Nephron (organoid): ENCODE measurements at regions not wholly inside any gene's neighbourhood (a gene's known extent, or its start where the extent isn't known, plus 50 kb on each side); places are given as distances from the start of the nearest gene placed in this dataset.
A peak's percentile ranks its signal among the peaks of the same experiment; 100 is the strongest.

Experiments used
- H3K27ac Mint-ChIP-seq, 3 experiments: 2 replicates each; pipeline ENCODE4 v1.8.0; 2020; ENCODE audit warnings: mixed read lengths in 3 of 3, mild to moderate bottlenecking in 2 of 3, moderate library complexity in 1 of 3
- H3K27me3 Mint-ChIP-seq: 2 replicates; pipeline ENCODE4 v1.8.0; 2021; ENCODE audit warnings: low read depth, mild to moderate bottlenecking, moderate library complexity, mixed read lengths
- H3K36me3 Mint-ChIP-seq: 2 replicates; pipeline ENCODE4 v1.8.0; 2020; ENCODE audit warnings: low read depth, mixed read lengths
- H3K4me1 Mint-ChIP-seq: 2 replicates; pipeline ENCODE4 v1.8.0; 2020; ENCODE audit warnings: mixed read lengths
- H3K4me3 Mint-ChIP-seq, 3 experiments: 2 replicates each; pipeline ENCODE4 v1.8.0; 2020; ENCODE audit warnings: mild to moderate bottlenecking in 3 of 3, mixed read lengths in 3 of 3, moderate library complexity in 2 of 3
- H3K9me3 Mint-ChIP-seq: 2 replicates; pipeline ENCODE4 v1.8.0; 2020; ENCODE audit warnings: mixed read lengths
- TF ChIP-seq, protein P1 (sequence below), 3 experiments: fragments of 200-600 bp; sonication (generic); IDR thresholded peaks; one replicate each; pipeline ENCODE4 v1.5.0; 2021; ENCODE audit warnings: antibody characterized with exemption in 3 of 3; ENCODE audit not compliant: unreplicated experiment in 3 of 3

DNA sequence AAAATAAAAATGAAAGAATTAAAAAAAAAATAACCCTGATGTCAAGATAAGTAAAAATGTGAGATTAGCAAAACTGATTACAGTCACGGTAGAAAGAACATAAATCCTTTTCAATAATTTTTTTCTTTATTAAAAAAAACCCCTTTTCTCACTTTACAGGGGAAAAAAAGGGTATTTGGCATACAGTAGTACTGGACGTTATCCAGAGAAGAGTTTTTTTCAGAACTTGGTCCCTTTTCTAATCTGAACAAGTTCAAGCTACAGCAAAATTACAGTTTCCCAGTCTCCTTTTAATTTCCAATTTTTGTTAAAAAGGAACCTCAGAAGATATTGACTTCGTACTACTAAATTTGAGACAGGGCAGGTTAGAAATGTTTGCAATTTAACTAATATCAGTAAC is 134.7 kb upstream of the DCN start:
- Mint-ChIP-seq H3K4me1 (peaks cover 23% of the 10 kb centered on the region), H3K36me3 (no peaks in the 10 kb centered on the region), H3K27me3 (no peaks in the 10 kb centered on the region), H3K27ac (peak overlapping the region in 2 of 3 experiments; percentile 61 to 87), H3K4me3 (no peak overlapping the region), H3K9me3 (peaks cover 14% of the 10 kb centered on the region)
- TF ChIP-seq, protein P1, sequence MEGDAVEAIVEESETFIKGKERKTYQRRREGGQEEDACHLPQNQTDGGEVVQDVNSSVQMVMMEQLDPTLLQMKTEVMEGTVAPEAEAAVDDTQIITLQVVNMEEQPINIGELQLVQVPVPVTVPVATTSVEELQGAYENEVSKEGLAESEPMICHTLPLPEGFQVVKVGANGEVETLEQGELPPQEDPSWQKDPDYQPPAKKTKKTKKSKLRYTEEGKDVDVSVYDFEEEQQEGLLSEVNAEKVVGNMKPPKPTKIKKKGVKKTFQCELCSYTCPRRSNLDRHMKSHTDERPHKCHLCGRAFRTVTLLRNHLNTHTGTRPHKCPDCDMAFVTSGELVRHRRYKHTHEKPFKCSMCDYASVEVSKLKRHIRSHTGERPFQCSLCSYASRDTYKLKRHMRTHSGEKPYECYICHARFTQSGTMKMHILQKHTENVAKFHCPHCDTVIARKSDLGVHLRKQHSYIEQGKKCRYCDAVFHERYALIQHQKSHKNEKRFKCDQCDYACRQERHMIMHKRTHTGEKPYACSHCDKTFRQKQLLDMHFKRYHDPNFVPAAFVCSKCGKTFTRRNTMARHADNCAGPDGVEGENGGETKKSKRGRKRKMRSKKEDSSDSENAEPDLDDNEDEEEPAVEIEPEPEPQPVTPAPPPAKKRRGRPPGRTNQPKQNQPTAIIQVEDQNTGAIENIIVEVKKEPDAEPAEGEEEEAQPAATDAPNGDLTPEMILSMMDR (IDR thresholded peaks at IDR 0.05; ENCODE audit: unreplicated experiment in 3 of 3) = no peak

DNA sequence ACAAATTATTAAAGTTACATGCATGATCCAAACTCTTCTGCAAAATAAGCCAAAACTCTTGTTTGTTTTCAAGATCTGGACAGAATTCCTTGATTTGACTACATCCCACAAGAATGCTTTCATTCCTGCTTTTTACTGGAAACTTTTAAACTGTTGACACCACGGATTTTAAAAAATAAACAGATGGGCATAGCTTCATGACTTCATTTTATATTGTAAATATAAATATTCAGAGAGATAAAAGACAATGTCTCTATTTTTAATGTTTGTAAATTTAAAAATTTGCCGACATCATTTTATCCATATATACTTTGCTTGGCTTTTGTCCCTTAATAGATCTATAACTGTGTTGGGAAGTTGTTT is 134.3 kb upstream of the DCN start:
- H3K27ac Mint-ChIP-seq = peak overlapping the region; percentile 70 to 87 (median 72)
- peaks cover 25% of the 10 kb centered on the region for H3K4me1 Mint-ChIP-seq
- TF ChIP-seq, protein P1 (IDR thresholded peaks at IDR 0.05; ENCODE audit: unreplicated experiment in 3 of 3) = no peak
- H3K9me3 Mint-ChIP-seq = peaks cover 14% of the 10 kb centered on the region
- H3K4me3 Mint-ChIP-seq = no peak overlapping the region
- H3K27me3 Mint-ChIP-seq = no peaks in the 10 kb centered on the region
- no peaks in the 10 kb centered on the region for H3K36me3 Mint-ChIP-seq

DNA sequence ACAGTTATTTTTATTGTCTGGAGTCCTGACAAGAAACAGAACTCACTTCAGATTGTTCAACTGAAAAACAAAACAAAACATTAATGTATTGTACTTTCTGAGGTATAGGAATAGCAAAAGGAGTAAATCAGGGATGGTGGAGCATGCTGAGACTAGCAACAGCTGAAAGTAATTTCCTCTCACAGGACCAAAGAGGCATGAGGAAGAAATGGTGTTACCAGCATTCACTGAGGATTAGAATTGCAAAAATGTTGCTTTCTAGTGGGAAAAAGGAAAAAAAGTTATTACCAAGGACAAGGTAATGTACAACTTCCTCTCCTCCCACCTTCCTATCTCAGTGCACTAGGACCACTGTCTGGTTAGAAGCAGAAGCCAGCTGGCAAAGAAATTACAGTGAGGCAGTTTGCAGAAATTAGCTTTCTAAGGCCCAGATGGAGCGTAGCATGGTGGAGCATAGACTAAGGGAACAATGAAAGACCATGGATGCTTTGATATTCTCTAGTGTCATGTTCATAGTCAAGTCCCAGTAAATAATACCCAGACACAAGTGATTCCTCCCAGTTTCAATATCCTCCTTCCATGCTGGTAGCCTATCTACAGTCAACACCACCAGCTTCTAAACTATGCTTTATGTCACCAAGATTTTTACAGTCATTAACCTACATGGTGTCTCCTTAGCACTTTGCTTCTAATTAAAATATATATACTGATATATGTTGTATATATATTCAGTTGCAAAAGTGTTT is 133.7 kb upstream of the DCN start:
- Mint-ChIP-seq H3K4me3 (no peak overlapping the region), H3K4me1 (peaks cover 26% of the 10 kb centered on the region), H3K36me3 (no peaks in the 10 kb centered on the region), H3K27me3 (no peaks in the 10 kb centered on the region), H3K9me3 (peaks cover 14% of the 10 kb centered on the region), H3K27ac (peak overlapping the region; percentile 70 to 87 (median 72))
- TF ChIP-seq, protein P1 (IDR thresholded peaks at IDR 0.05; ENCODE audit: unreplicated experiment in 3 of 3) = no peak

DNA sequence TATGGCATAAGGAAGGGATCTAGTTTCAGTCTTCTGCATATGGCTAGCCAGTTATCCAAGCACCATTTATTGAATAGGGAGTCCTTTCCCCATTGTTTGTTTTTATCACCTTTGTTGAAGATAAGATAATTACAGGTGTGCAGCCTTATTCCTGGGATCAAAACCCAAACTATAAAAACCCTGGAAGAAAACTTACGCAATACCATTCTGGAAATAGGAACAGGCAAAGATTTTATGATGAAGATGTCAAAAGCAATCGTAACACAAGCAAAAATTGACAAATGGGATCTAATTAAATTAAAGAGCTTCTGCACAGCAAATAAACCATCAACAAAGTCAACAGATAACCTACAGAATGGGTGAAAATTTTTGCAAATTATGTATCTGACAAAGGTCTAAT is 128.5 kb upstream of the DCN start:
- TF ChIP-seq, protein P1 (IDR thresholded peaks at IDR 0.05; ENCODE audit: unreplicated experiment in 3 of 3) = no peak
- peaks cover 30% of the 10 kb centered on the region for H3K4me1 Mint-ChIP-seq
- no peak overlapping the region for H3K27ac Mint-ChIP-seq
- peaks cover 12% of the 10 kb centered on the region for H3K9me3 Mint-ChIP-seq
- peaks cover under 1% of the 10 kb centered on the region for H3K27me3 Mint-ChIP-seq
- H3K4me3 Mint-ChIP-seq = no peak overlapping the region
- no peaks in the 10 kb centered on the region for H3K36me3 Mint-ChIP-seq

DNA sequence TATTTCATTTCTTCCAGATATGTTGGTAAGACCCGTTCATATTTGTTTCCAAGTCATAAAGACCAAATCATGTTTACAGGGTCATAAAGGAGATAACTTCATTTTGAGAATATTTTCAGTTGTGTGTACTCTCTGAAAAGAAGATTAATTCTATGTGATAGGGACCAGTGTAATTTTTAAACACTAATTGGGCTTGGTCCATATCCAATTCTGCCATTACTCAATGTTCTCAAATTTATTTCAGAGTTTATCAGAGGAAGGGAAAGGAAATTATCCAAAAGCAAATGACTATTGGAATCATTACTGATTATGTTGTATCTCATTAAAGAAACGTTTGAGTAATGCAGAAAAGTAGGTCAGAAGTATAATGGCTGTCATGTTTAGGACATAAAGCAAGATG is 126.8 kb upstream of the DCN start:
- H3K4me3 Mint-ChIP-seq = no peak overlapping the region
- H3K9me3 Mint-ChIP-seq = peaks cover 7% of the 10 kb centered on the region
- peak overlapping the region; percentile 73 to 87 (median 79) for H3K27ac Mint-ChIP-seq
- H3K36me3 Mint-ChIP-seq = no peaks in the 10 kb centered on the region
- H3K4me1 Mint-ChIP-seq = peaks cover 29% of the 10 kb centered on the region
- H3K27me3 Mint-ChIP-seq = peaks cover 3% of the 10 kb centered on the region
- TF ChIP-seq, protein P1 (IDR thresholded peaks at IDR 0.05; ENCODE audit: unreplicated experiment in 3 of 3) = no peak
